Osteoblast (primary cell): ENCODE measurements at regions not wholly inside any gene's neighbourhood (a gene's known extent, or its start where the extent isn't known, plus 50 kb on each side); places are given as distances from the start of the nearest gene placed in this dataset.

Experiments used
- DNase-seq: peaks from one replicate; pipeline ENCODE4 v3.0.0; 2011; ENCODE audit warnings: low spot score, mixed read lengths; ENCODE audit not compliant: insufficient read length; ENCODE audit errors: missing footprints
- H2AFZ ChIP-seq: 2 replicates; pipeline ENCODE4 v1.6.0; 2011; ENCODE audit warnings: mild to moderate bottlenecking, low read length
- H3K27ac ChIP-seq: 2 replicates; pipeline ENCODE4 v1.5.1; 2011; ENCODE audit warnings: mild to moderate bottlenecking, low read depth, low read length, moderate library complexity
- H3K27me3 ChIP-seq: 2 replicates; pipeline ENCODE4 v1.6.0; 2012; ENCODE audit warnings: mild to moderate bottlenecking, control low read depth, inconsistent platforms, low read length, moderate library complexity; ENCODE audit not compliant: insufficient read depth
- H3K36me3 ChIP-seq: 2 replicates; pipeline ENCODE4 v1.5.1; 2011; ENCODE audit warnings: mild to moderate bottlenecking, low read length, control low read depth, moderate library complexity; ENCODE audit not compliant: insufficient read depth
- H3K4me1 ChIP-seq: 2 replicates; pipeline ENCODE4 v1.5.1; 2011; ENCODE audit warnings: mild to moderate bottlenecking, low read length, control low read depth, moderate library complexity; ENCODE audit not compliant: insufficient read depth
- H3K4me2 ChIP-seq: 2 replicates; pipeline ENCODE4 v1.6.0; 2011; ENCODE audit warnings: mild to moderate bottlenecking, low read length; ENCODE audit not compliant: insufficient read depth
- H3K4me3 ChIP-seq: fragments of 200-600 bp; sonication (generic); 3 replicates; pipeline ENCODE4 v1.5.1; 2012; ENCODE audit warnings: mild to moderate bottlenecking, low read length, inconsistent platforms; ENCODE audit not compliant: insufficient read depth
- H3K79me2 ChIP-seq: 2 replicates; pipeline ENCODE4 v1.6.0; 2012; ENCODE audit warnings: mild to moderate bottlenecking, low read length, control low read depth, inconsistent platforms; ENCODE audit not compliant: insufficient read depth
- H3K9me3 ChIP-seq: 2 replicates; pipeline ENCODE4 v1.5.1; 2011; ENCODE audit warnings: low read depth, low read length, control low read depth
- H4K20me1 ChIP-seq: 2 replicates; pipeline ENCODE4 v1.6.0; 2012; ENCODE audit warnings: mild to moderate bottlenecking, low read length, control low read depth; ENCODE audit not compliant: insufficient read depth
- TF ChIP-seq, protein P1 (sequence below): IDR thresholded peaks from 2 replicates; pipeline ENCODE4 v1.5.1; 2011; ENCODE audit warnings: mild to moderate bottlenecking, low read depth, low read length, moderate library complexity; ENCODE audit errors: extremely low read depth

DNA sequence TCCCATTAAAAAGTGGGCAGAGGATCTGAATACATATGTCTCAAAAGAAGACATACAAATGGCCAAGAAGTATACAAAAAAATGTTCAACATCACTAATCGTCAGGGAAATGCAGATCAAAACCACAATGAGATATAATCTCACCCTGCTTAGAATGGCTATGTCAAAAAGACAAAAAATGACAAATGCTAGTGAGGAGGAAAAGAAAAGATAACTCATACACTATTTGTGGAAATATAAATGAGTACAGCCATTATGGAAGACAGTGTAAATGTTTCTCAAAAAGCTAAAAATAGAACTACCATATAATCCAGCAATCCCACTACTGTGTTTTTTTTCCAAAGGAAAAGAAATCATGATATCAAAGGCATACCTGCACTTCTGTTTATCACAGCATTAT is 450.7 kb downstream of the EFNA5 start:
- DNase-seq = no peak
- TF ChIP-seq, protein P1, sequence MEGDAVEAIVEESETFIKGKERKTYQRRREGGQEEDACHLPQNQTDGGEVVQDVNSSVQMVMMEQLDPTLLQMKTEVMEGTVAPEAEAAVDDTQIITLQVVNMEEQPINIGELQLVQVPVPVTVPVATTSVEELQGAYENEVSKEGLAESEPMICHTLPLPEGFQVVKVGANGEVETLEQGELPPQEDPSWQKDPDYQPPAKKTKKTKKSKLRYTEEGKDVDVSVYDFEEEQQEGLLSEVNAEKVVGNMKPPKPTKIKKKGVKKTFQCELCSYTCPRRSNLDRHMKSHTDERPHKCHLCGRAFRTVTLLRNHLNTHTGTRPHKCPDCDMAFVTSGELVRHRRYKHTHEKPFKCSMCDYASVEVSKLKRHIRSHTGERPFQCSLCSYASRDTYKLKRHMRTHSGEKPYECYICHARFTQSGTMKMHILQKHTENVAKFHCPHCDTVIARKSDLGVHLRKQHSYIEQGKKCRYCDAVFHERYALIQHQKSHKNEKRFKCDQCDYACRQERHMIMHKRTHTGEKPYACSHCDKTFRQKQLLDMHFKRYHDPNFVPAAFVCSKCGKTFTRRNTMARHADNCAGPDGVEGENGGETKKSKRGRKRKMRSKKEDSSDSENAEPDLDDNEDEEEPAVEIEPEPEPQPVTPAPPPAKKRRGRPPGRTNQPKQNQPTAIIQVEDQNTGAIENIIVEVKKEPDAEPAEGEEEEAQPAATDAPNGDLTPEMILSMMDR = no peak
- no peaks in the 10 kb centered on the region for H3K36me3 ChIP-seq
- no peak overlapping the region for H3K4me2 ChIP-seq
- H3K27me3 ChIP-seq = no peaks in the 10 kb centered on the region
- H3K4me1 ChIP-seq = peaks cover 18% of the 10 kb centered on the region
- H3K79me2 ChIP-seq = no peaks in the 10 kb centered on the region
- no peaks in the 10 kb centered on the region for H4K20me1 ChIP-seq
- H2AFZ ChIP-seq = no peak overlapping the region
- H3K9me3 ChIP-seq = no peaks in the 10 kb centered on the region
- H3K27ac ChIP-seq = no peak overlapping the region
- H3K4me3 ChIP-seq = no peak overlapping the region

DNA sequence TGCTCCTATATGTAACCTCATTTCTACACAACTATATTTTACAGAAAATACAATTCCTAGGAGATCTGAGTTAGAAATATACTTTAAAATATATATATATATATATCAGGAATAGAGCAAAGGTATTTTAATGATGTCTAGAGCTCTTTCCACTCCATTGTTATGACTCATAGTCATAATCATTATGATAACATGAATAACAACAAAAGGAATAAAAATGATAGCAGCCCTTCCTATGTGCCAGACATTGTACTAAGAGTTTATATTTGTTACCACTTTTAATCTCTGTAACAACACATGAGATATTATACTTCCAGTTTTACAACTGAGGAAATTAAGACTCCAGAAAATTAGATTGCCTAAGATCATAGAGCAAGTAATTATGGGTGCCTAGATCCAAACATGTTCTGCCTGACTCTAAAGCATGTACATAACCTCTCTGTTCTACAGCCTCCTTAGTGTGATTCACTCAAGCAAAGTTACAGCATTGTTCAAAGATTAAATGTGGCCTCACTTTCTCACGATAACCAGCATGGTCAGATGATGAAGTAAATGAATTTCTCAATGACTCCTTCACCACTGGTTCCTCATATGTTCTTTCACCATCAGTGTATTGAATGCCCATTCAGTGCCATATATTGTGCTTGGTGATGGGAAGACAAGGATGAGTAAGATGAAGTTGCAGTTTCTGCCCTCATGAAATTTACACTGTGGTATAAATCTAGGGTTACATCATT is 452.1 kb downstream of the EFNA5 start:
- Histone ChIP-seq H3K4me2 (no peak overlapping the region), H2AFZ (no peak overlapping the region), H3K36me3 (no peaks in the 10 kb centered on the region), H3K4me1 (peaks cover 18% of the 10 kb centered on the region), H4K20me1 (no peaks in the 10 kb centered on the region), H3K27ac (peak overlapping the region; percentile 67), H3K9me3 (no peaks in the 10 kb centered on the region), H3K4me3 (no peak overlapping the region), H3K27me3 (no peaks in the 10 kb centered on the region), H3K79me2 (no peaks in the 10 kb centered on the region)
- TF ChIP-seq, protein P1 = no peak
- no peak for DNase-seq

DNA sequence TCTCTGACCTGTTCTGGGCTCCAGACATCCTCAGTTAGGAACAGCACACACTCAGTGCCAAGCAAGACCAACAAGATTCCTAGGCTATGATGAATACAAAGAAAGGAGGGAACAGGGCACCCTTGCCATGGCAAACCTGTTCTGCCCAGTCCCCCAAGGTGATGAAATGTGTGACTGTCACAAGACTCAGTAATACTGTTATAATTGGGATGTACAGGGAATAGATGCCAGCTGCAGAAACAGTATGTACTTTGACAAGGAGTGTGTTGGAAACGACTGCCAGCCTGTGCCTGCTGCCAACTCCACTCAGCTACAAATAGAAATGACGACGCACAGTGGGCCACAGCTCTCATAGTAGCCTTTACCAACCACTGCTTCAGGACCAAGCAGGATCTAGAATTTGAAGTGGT is 453.0 kb downstream of the EFNA5 start:
- H3K4me3 ChIP-seq = no peak overlapping the region
- H3K79me2 ChIP-seq = no peaks in the 10 kb centered on the region
- H3K27ac ChIP-seq = peak overlapping the region; percentile 57
- H3K27me3 ChIP-seq = no peaks in the 10 kb centered on the region
- no peaks in the 10 kb centered on the region for H4K20me1 ChIP-seq
- H2AFZ ChIP-seq = no peak overlapping the region
- no peak for DNase-seq
- H3K9me3 ChIP-seq = no peaks in the 10 kb centered on the region
- no peak overlapping the region for H3K4me2 ChIP-seq
- H3K4me1 ChIP-seq = peaks cover 18% of the 10 kb centered on the region
- no peaks in the 10 kb centered on the region for H3K36me3 ChIP-seq
- TF ChIP-seq, protein P1 = no peak

DNA sequence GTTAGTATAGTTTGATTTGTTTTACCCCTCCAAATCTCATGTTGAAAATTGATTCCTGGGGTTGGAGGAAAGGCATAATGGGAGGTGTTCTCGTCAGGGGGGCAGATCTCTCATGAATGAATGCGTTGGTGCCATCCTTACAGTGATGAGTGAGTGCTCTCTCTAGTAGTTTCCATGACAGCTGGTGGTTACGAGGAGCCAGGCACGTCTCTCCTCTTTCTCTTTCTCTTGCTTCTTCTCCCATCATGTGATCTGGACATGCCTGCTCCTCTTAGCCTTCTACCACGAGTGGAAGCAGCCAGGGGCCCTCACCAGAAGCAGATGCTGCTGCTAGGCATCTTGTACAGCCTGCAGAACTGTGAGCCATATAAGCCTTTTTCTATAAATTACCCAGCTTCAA is 454.1 kb downstream of the EFNA5 start:
- Histone ChIP-seq H3K4me1 (peaks cover 18% of the 10 kb centered on the region), H3K27me3 (no peaks in the 10 kb centered on the region), H2AFZ (no peak overlapping the region), H3K9me3 (no peaks in the 10 kb centered on the region), H3K79me2 (no peaks in the 10 kb centered on the region), H3K4me2 (no peak overlapping the region), H3K4me3 (no peak overlapping the region), H3K27ac (no peak overlapping the region), H3K36me3 (no peaks in the 10 kb centered on the region), H4K20me1 (no peaks in the 10 kb centered on the region)
- DNase-seq = no peak
- TF ChIP-seq, protein P1 = no peak
